ENCODE measurements at regions not wholly inside any gene's neighbourhood (a gene's known extent, or its start where the extent isn't known, plus 50 kb on each side); places are given as distances from the start of the nearest gene placed in this dataset.

- 83% methylated on average over 1 of the region's 3 CpGs for WGBS (ENCODE audit: insufficient coverage)
- no peak overlapping the region for H3K27ac ChIP-seq (ENCODE audit: low read length in 2 of 2)
- H3K4me3 ChIP-seq (ENCODE audit: control extremely low read depth in 1 of 5, extremely low read depth in 1 of 5, insufficient read depth in 1 of 5, low read depth in 2 of 5, low read length in 4 of 5) = no peak overlapping the region
- H3K9me3 Mint-ChIP-seq (ENCODE audit: insufficient read depth) = no peaks in the 10 kb centered on the region
- ATAC-seq (ENCODE audit: low read depth) = no peak
- no peak overlapping the region for H3K4me3 Mint-ChIP-seq
- H2AFZ ChIP-seq (ENCODE audit: insufficient read depth, low read depth, low read length, poor library complexity, severe bottlenecking) = no peak overlapping the region
- TF ChIP-seq CTCF (IDR thresholded peaks at IDR 0.05) (no peak), EZH2 (IDR thresholded peaks at IDR 0.05; ENCODE audit: borderline replicate concordance, insufficient read depth, low read depth, low read length, poor library complexity, severe bottlenecking) (no peak)
- no peak overlapping the region for H3K27ac Mint-ChIP-seq
- no peaks in the 10 kb centered on the region for H3K4me1 ChIP-seq (ENCODE audit: control insufficient read depth in 2 of 2, insufficient read depth in 2 of 2, low read length in 2 of 2)
- no peak overlapping the region for H3K4me2 ChIP-seq (replicated peaks; ENCODE audit: low read depth, low read length, poor library complexity, severe bottlenecking)
- H3K9me3 ChIP-seq (ENCODE audit: control extremely low read depth in 1 of 3, control insufficient read depth in 2 of 3, insufficient read depth in 1 of 3, low read length in 2 of 3) = no peaks in the 10 kb centered on the region
- no peaks in the 10 kb centered on the region for H3K27me3 ChIP-seq (replicated peaks in 1 of 4; ENCODE audit: control extremely low read depth in 1 of 4, control insufficient read depth in 3 of 4, insufficient read depth in 4 of 4, low read length in 3 of 4)
- no peak for DNase-seq
- no peaks in the 10 kb centered on the region for H4K20me1 ChIP-seq (ENCODE audit: control insufficient read depth, insufficient read depth, low read length, poor library complexity, severe bottlenecking)
- no peaks in the 10 kb centered on the region for H3K36me3 ChIP-seq (replicated peaks in 1 of 2; ENCODE audit: control extremely low read depth in 1 of 2, control insufficient read depth in 1 of 2, extremely low read depth in 1 of 2, insufficient read depth in 2 of 2, low read length in 1 of 2)
- intact Hi-C loops (cut with micrococcal nuclease) = no loop called here
- H3K4me1 Mint-ChIP-seq = no peaks in the 10 kb centered on the region
- H3K9ac ChIP-seq (ENCODE audit: low read length) = no peak overlapping the region
- H3K79me2 ChIP-seq (ENCODE audit: control insufficient read depth, insufficient read depth, low read length) = no peaks in the 10 kb centered on the region
- ChIA-PET CTCF (no interaction called here), POLR2A (no interaction called here)
- H3K27me3 Mint-ChIP-seq = no peaks in the 10 kb centered on the region
Measured at GRCh38 chr5:167294882-167295680, 996.4 kb upstream of the WWC1 start.

GRCh38 chr5:167295681-167296005 is 995.8 kb upstream of the WWC1 start:
- CTCF ChIA-PET = no interaction called here

More at GRCh38 chr5:167295681-167296005, 995.8 kb upstream of the WWC1 start:
- no peak for DNase-seq
- H3K79me2 ChIP-seq (ENCODE audit: control insufficient read depth, insufficient read depth, low read length) = no peaks in the 10 kb centered on the region
- H3K27me3 ChIP-seq (replicated peaks in 1 of 4; ENCODE audit: control extremely low read depth in 1 of 4, control insufficient read depth in 3 of 4, insufficient read depth in 4 of 4, low read length in 3 of 4) = no peaks in the 10 kb centered on the region
- no peaks in the 10 kb centered on the region for H3K4me1 ChIP-seq (ENCODE audit: control insufficient read depth in 2 of 2, insufficient read depth in 2 of 2, low read length in 2 of 2)
- H3K4me3 ChIP-seq (ENCODE audit: control extremely low read depth in 1 of 5, extremely low read depth in 1 of 5, insufficient read depth in 1 of 5, low read depth in 2 of 5, low read length in 4 of 5) = no peak overlapping the region
- ATAC-seq (ENCODE audit: low read depth) = no peak
- Mint-ChIP-seq H3K27ac (no peak overlapping the region), H3K4me1 (no peaks in the 10 kb centered on the region), H3K27me3 (no peaks in the 10 kb centered on the region), H3K9me3 (ENCODE audit: insufficient read depth) (no peaks in the 10 kb centered on the region), H3K4me3 (no peak overlapping the region)
- H3K9me3 ChIP-seq (ENCODE audit: control extremely low read depth in 1 of 3, control insufficient read depth in 2 of 3, insufficient read depth in 1 of 3, low read length in 2 of 3) = no peaks in the 10 kb centered on the region
- no peaks in the 10 kb centered on the region for H4K20me1 ChIP-seq (ENCODE audit: control insufficient read depth, insufficient read depth, low read length, poor library complexity, severe bottlenecking)
- WGBS (ENCODE audit: insufficient coverage) = no CpG with 5 or more reads among the region's 2 CpGs
- no peak overlapping the region for H3K27ac ChIP-seq (ENCODE audit: low read length in 2 of 2)
- H3K4me2 ChIP-seq (replicated peaks; ENCODE audit: low read depth, low read length, poor library complexity, severe bottlenecking) = no peak overlapping the region
- intact Hi-C loops (cut with micrococcal nuclease) = no loop called here
- H3K36me3 ChIP-seq (replicated peaks in 1 of 2; ENCODE audit: control extremely low read depth in 1 of 2, control insufficient read depth in 1 of 2, extremely low read depth in 1 of 2, insufficient read depth in 2 of 2, low read length in 1 of 2) = no peaks in the 10 kb centered on the region
- H3K9ac ChIP-seq (ENCODE audit: low read length) = no peak overlapping the region
- POLR2A ChIA-PET = no interaction called here
- TF ChIP-seq CTCF (IDR thresholded peaks at IDR 0.05) (no peak), EZH2 (IDR thresholded peaks at IDR 0.05; ENCODE audit: borderline replicate concordance, insufficient read depth, low read depth, low read length, poor library complexity, severe bottlenecking) (no peak)
- H2AFZ ChIP-seq (ENCODE audit: insufficient read depth, low read depth, low read length, poor library complexity, severe bottlenecking) = no peak overlapping the region
